Ovary (tissue), 3 donors: ENCODE measurements at regions not wholly inside any gene's neighbourhood (a gene's known extent, or its start where the extent isn't known, plus 50 kb on each side); places are given as distances from the start of the nearest gene placed in this dataset.

Experiments used
- CTCF ChIP-seq, 3 donors: fragments of 450-650 bp in 2 of 3; fragments of 200-600 bp in 1 of 3; IDR thresholded peaks; one replicate each; pipeline versions ENCODE4 v1.5.1 to v1.8.0; 2016 to 2022; ENCODE audit warnings: antibody characterized with exemption in 3 of 3, mild to moderate bottlenecking in 1 of 3
- EP300 ChIP-seq: sonication (generic); formaldehyde crosslinking; IDR thresholded peaks from one replicate; pipeline ENCODE4 v1.6.1; 2017; ENCODE audit warnings: antibody characterized with exemption
- donor health status: DM: no; HTN: no; CAD: no.

- TF ChIP-seq CTCF (IDR thresholded peaks at IDR 0.05), result no peak
- no peak for TF ChIP-seq EP300
Observed at GRCh38 chr5:144712090-144712489, 541.4 kb downstream of the KCTD16 start.
